ENCODE measurements at regions not wholly inside any gene's neighbourhood (a gene's known extent, or its start where the extent isn't known, plus 50 kb on each side); places are given as distances from the start of the nearest gene placed in this dataset.

DNA sequence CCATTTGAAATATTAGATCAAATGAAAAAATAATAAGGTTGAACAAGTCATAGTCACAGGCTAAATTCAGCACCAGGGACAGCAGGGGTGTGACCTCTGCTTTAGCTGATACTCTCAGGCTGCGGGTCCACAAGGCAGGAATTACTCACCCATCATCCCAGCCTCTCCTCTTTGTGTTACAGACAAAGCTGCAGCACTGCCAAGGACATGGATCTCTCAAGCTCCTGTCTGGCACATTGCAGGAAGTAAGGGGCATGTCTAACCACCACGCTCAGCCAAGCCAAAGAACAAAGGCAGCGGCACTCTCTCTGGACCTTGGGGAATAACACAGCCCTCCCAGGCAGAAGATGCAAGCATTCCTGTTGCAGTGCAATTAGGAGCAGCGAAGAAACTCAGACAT, 783.8 kb downstream of the VRK1 start:
- TF ChIP-seq, protein P1, sequence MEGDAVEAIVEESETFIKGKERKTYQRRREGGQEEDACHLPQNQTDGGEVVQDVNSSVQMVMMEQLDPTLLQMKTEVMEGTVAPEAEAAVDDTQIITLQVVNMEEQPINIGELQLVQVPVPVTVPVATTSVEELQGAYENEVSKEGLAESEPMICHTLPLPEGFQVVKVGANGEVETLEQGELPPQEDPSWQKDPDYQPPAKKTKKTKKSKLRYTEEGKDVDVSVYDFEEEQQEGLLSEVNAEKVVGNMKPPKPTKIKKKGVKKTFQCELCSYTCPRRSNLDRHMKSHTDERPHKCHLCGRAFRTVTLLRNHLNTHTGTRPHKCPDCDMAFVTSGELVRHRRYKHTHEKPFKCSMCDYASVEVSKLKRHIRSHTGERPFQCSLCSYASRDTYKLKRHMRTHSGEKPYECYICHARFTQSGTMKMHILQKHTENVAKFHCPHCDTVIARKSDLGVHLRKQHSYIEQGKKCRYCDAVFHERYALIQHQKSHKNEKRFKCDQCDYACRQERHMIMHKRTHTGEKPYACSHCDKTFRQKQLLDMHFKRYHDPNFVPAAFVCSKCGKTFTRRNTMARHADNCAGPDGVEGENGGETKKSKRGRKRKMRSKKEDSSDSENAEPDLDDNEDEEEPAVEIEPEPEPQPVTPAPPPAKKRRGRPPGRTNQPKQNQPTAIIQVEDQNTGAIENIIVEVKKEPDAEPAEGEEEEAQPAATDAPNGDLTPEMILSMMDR (conservative IDR thresholded peaks at IDR 0.05) = no peak
- no peak for TF ChIP-seq ZFX (IDR thresholded peaks at IDR 0.05)
